ENCODE measurements at regions not wholly inside any gene's neighbourhood (a gene's known extent, or its start where the extent isn't known, plus 50 kb on each side); places are given as distances from the start of the nearest gene placed in this dataset.

GRCh38 chr6:22808466-22808865 lies 239.1 kb downstream of the HDGFL1 start:
- no peaks in the 10 kb centered on the region for H3K36me3 ChIP-seq (replicated peaks; ENCODE audit: insufficient read depth, low read depth)
- no peaks in the 10 kb centered on the region for H4K20me1 ChIP-seq (ENCODE audit: insufficient read depth, poor library complexity, severe bottlenecking)
- no peak overlapping the region for H3K4me3 ChIP-seq
- H3K27ac ChIP-seq, result no peak overlapping the region
- WGBS (ENCODE audit: low lambda C conversion rate, missing lambda C conversion rate), result 77% methylated on average over 1 of the region's 1 CpG
- TF ChIP-seq EZH2phosphoT487 (IDR thresholded peaks at IDR 0.05; ENCODE audit: low read depth, severe bottlenecking, unreplicated experiment), result no peak
- H3K9me2 ChIP-seq (replicated peaks; ENCODE audit: insufficient read depth), result no peaks in the 10 kb centered on the region
- H2AFZ ChIP-seq, result no peak overlapping the region
- H3K4me2 ChIP-seq, result no peak overlapping the region
- no peaks in the 10 kb centered on the region for H3K9me3 ChIP-seq (ENCODE audit: low read depth)
- no peaks in the 10 kb centered on the region for H3K79me2 ChIP-seq
- H3K4me1 ChIP-seq (ENCODE audit: insufficient read depth), result peaks cover 6% of the 10 kb centered on the region
- no peak for DNase-seq (ENCODE audit: low spot score)
- H3K27me3 ChIP-seq, result no peaks in the 10 kb centered on the region

- Histone ChIP-seq H3K4me3 (no peak overlapping the region), H3K36me3 (replicated peaks; ENCODE audit: insufficient read depth, low read depth) (no peaks in the 10 kb centered on the region), H4K20me1 (ENCODE audit: insufficient read depth, poor library complexity, severe bottlenecking) (no peaks in the 10 kb centered on the region), H3K9me2 (replicated peaks; ENCODE audit: insufficient read depth) (no peaks in the 10 kb centered on the region), H3K4me1 (ENCODE audit: insufficient read depth) (peaks cover 6% of the 10 kb centered on the region), H3K79me2 (no peaks in the 10 kb centered on the region), H3K4me2 (no peak overlapping the region), H2AFZ (no peak overlapping the region), H3K9me3 (ENCODE audit: low read depth) (no peaks in the 10 kb centered on the region), H3K27ac (no peak overlapping the region), H3K27me3 (no peaks in the 10 kb centered on the region)
- no peak for TF ChIP-seq EZH2phosphoT487 (IDR thresholded peaks at IDR 0.05; ENCODE audit: low read depth, severe bottlenecking, unreplicated experiment)
- no peak for TF ChIP-seq EZH2 (IDR thresholded peaks at IDR 0.05; ENCODE audit: borderline replicate concordance)
- TF ChIP-seq, protein P1, sequence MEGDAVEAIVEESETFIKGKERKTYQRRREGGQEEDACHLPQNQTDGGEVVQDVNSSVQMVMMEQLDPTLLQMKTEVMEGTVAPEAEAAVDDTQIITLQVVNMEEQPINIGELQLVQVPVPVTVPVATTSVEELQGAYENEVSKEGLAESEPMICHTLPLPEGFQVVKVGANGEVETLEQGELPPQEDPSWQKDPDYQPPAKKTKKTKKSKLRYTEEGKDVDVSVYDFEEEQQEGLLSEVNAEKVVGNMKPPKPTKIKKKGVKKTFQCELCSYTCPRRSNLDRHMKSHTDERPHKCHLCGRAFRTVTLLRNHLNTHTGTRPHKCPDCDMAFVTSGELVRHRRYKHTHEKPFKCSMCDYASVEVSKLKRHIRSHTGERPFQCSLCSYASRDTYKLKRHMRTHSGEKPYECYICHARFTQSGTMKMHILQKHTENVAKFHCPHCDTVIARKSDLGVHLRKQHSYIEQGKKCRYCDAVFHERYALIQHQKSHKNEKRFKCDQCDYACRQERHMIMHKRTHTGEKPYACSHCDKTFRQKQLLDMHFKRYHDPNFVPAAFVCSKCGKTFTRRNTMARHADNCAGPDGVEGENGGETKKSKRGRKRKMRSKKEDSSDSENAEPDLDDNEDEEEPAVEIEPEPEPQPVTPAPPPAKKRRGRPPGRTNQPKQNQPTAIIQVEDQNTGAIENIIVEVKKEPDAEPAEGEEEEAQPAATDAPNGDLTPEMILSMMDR (IDR thresholded peaks at IDR 0.05; ENCODE audit: poor library complexity), result no peak
- DNase-seq (ENCODE audit: low spot score), result no peak
- WGBS (ENCODE audit: low lambda C conversion rate, missing lambda C conversion rate), result 100% methylated on average over 1 of the region's 1 CpG
Observed at GRCh38 chr6:22809370-22809769, 240.0 kb downstream of the HDGFL1 start.

- no peak overlapping the region for H3K4me2 ChIP-seq
- H3K79me2 ChIP-seq, result no peaks in the 10 kb centered on the region
- no peak overlapping the region for H3K27ac ChIP-seq
- peaks cover 13% of the 10 kb centered on the region for H3K4me1 ChIP-seq (ENCODE audit: insufficient read depth)
- H3K36me3 ChIP-seq (replicated peaks; ENCODE audit: insufficient read depth, low read depth), result no peaks in the 10 kb centered on the region
- WGBS (ENCODE audit: low lambda C conversion rate, missing lambda C conversion rate), result 100% methylated on average over 1 of the region's 1 CpG
- DNase-seq (ENCODE audit: low spot score), result no peak
- TF ChIP-seq, protein P1 (IDR thresholded peaks at IDR 0.05; ENCODE audit: poor library complexity), result no peak
- no peak for TF ChIP-seq EZH2 (IDR thresholded peaks at IDR 0.05; ENCODE audit: borderline replicate concordance)
- TF ChIP-seq EZH2phosphoT487 (IDR thresholded peaks at IDR 0.05; ENCODE audit: low read depth, severe bottlenecking, unreplicated experiment), result no peak
- H2AFZ ChIP-seq, result no peak overlapping the region
- no peaks in the 10 kb centered on the region for H3K9me3 ChIP-seq (ENCODE audit: low read depth)
- no peaks in the 10 kb centered on the region for H3K27me3 ChIP-seq
- no peak overlapping the region for H3K4me3 ChIP-seq
- H4K20me1 ChIP-seq (ENCODE audit: insufficient read depth, poor library complexity, severe bottlenecking), result no peaks in the 10 kb centered on the region
- no peaks in the 10 kb centered on the region for H3K9me2 ChIP-seq (replicated peaks; ENCODE audit: insufficient read depth)
Observed at GRCh38 chr6:22819209-22819608, 249.8 kb downstream of the HDGFL1 start.

DNA sequence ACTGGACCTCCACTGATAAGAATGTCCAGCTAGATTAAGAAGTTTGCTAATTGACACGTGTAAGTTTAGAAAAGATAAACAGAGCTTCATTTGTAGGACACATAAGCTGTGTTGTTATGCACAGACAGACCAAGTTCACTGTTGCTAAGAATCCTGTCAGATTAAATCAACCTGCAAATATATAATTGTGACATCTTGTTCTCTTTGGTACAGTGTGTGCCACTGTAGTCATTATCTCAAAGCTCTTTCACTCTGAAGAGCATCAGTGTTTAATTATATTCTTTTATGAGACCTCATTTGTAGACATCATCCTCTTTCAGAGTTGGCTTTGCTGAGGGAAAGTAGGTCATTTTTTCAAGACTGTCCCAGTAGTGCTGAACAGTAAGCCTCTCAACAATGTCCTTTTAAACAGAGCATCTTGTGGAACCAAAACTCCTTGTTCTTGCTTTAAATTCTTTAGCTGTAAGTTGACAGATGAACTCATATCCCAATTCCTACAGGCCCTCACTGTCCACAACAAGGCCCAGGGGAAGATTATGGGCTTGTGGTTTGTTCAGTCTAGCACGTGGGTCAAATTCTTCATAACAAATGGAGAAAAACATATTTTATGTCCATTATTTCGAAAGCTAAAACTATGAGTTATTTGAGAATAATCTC lies 252.4 kb downstream of the HDGFL1 start:
- WGBS (ENCODE audit: low lambda C conversion rate, missing lambda C conversion rate), result 60% methylated on average over 3 of the region's 3 CpGs
- Histone ChIP-seq H3K27me3 (no peaks in the 10 kb centered on the region), H4K20me1 (ENCODE audit: insufficient read depth, poor library complexity, severe bottlenecking) (no peaks in the 10 kb centered on the region), H3K27ac (peak overlapping the region; percentile 43), H3K36me3 (replicated peaks; ENCODE audit: insufficient read depth, low read depth) (no peaks in the 10 kb centered on the region), H3K79me2 (no peaks in the 10 kb centered on the region), H3K9me2 (replicated peaks; ENCODE audit: insufficient read depth) (no peaks in the 10 kb centered on the region), H3K4me2 (no peak overlapping the region), H2AFZ (peak overlapping the region; percentile 13), H3K4me3 (no peak overlapping the region), H3K9me3 (ENCODE audit: low read depth) (no peaks in the 10 kb centered on the region), H3K4me1 (ENCODE audit: insufficient read depth) (peaks cover 14% of the 10 kb centered on the region)
- TF ChIP-seq EZH2phosphoT487 (IDR thresholded peaks at IDR 0.05; ENCODE audit: low read depth, severe bottlenecking, unreplicated experiment) (no peak), EZH2 (IDR thresholded peaks at IDR 0.05; ENCODE audit: borderline replicate concordance) (no peak)
- TF ChIP-seq, protein P1 (IDR thresholded peaks at IDR 0.05; ENCODE audit: poor library complexity), result no peak
- no peak for DNase-seq (ENCODE audit: low spot score)
